Stimulated activated CD8-positive, alpha-beta memory T cell treated with anti-CD3 and anti-CD28 coated beads, Interleukin-2, amount 100 ng/mL, for 48 hours (primary cell): ENCODE measurements at regions not wholly inside any gene's neighbourhood (a gene's known extent, or its start where the extent isn't known, plus 50 kb on each side); places are given as distances from the start of the nearest gene placed in this dataset.

ENCODE experiments used
- DNase-seq, 2 donors: peaks; one replicate each; pipeline ENCODE4 v3.0.0-alpha.2; 2020; ENCODE audit warnings: low read depth in 2 of 2

DNA sequence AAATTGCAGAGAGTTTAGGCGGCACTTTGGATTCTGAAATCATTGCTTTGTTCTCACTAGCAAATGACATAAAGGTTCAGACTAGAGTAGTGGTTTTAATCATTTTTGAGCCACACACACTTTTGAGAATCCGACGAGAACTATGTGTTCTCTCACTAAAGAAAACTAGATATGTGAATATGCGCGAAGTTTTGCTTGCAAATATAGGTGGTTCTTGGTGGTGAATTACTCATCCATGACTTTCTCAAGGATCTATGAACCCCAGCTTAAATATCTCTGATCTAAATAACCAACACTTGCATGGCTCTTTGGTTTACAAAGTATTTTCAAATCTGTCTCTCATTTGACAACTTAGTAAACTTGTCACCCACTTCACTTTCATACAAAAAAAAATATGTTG is 54.8 kb downstream of the NOG start:
- no peak for DNase-seq

DNA sequence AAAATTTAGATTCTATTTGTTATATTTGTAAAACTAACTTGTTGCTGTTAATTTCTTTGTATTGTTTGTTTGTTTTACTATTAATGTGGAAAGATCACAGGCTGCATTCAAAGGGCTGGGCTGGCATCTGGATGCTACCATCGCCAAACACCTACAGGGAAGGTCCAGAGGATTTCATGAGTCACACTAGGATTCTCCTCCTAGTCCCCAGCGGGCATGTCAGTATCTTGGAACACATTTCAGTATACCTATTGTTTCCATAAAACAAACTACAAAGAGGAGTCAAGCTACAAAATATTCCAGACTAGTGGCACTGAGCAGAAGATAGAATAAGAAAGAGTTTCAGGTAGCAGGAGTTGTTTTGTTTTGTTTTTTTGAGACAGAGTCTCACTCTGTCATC is 55.3 kb downstream of the NOG start:
- DNase-seq: no peak

DNA sequence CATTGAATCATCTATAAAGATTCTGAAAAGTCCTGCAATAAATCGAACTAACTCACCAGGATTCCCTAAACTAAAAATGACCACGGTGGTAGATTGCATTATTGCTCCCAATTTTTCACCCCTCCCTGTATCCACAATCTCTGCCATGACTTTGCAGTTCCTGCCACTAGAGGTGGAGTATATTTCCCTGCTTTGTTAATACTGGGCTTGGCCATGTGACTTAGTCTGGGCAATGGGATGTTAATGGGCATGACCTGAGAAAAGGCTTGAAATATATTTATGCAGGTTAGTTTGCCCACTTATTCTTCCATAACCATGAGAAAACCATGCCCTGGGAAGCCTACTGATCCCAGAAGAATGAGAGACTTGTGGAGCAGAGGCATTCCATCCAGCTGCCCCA is 59.1 kb downstream of the NOG start:
- no peak for DNase-seq

DNA sequence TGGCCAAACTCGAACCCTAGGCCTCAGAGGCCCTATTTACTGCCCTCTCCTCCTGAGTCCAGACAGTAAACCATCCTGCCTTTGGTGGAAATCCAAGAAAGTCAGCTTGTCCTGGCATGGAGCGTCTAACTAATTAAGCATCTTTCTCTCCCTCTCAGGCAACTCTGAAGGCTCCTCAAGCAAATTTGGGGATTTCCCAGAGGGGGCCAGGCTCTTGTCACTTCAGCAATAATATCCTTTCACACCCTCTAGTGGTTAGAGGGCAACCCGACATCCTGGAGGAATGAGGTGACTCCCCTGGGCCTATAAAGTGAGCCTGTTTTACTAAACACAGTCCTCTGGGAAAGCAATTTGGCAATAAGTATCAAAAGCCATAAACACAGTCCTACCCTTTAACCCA is 60.4 kb downstream of the NOG start:
- peak; percentile 18 to 23 for DNase-seq

DNA sequence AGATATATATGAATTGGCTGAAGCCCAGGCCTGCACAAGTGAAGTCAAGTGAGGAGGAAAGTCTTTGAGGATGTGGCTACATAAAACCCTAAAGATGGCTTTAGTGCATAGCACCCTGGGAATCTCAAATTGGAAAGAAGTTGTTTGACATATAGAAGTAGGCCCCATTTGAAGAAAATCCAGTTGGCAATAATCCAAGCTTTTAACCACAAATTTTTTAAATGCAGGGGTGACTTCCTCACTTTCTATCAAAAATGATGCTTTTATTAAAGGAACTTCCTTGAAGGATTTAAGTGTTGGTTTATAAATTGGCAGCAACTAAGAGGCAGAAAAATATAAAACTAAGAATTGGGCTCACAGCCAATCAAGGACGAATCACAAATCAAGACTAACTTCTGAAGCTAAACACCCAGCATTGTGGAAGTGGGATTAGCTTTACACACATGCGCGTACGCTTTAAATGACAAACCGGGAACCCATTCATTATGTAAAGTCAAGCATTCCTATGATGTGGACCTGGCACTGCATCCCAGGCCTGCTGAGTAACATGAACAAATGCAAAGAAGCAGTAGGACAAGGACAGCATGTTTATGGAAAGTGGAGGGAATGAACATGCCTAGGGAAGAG is 63.3 kb downstream of the NOG start:
- DNase-seq: no peak

DNA sequence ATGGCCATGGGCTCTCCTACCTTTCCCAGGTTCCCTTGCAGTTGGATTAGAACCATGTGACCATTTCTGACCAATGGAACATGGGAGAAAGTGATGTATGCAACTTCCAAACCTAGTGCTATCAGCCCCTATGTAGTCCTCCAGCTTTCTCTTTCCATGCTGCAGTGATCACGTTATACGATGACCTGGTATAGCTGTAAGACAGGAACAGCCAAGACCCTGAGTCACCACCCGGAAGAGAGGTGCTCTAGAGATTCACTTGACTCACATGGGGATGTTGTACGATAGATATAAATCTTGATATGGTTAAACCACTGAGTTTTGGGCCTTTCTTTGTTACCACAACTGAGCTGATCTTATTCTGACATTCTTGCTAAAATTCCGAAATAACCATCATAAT is 65.1 kb downstream of the NOG start:
- no peak for DNase-seq

DNA sequence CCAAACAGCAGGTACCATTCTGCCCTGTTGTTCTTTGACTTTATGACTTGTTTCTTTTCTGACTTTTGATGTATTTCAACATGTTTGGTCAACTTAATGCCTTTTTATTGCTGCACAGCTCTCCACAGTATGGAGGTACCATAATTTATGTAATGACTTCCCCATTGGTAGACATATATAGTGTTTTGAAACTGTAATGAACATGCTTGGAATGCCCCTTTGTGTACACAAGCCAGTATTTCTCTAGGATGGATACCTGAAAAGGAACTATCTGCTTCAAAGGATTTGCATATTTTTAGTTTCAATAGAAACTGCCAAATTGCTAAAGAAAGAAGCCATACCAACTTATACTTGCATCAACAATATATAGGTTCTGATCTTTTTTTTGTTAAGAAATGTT is 66.1 kb downstream of the NOG start:
- DNase-seq: no peak

DNA sequence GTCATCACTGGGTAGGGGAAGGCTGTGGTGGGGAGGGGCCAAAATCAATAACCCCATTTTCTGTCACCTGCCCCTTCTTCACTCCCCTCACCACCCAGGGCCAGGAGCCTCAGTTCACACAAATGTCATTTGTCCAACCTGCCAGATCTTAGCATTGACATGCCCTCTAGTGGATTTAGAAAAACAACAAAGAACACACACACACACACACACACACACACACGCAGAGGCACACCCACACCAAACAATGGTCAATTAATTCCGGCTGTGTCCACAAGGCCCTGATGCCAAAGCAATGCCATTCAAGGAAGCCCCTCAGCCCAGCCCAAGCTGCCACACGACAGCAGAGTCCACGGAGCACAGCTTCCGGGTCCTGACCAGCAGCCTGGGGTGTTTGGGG is 68.4 kb downstream of the NOG start:
- DNase-seq: no peak

DNA sequence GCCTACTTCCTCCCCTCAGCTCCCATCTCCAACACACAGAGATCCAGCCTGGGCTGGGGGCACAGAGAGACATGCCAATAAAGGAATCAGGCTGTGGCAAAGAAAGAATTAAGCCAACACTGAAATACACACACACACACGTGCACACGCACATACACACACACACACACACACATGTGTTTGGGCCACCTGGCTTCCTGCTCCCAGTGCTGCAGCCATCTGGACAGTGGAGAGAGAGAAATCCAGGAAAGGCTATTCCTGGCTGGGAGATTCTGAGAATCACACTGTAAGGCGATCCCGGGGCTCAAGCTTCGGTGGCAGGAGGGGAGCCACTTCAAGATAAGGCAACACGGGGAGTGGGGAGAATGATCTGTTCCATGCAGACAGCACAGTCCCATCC is 72.4 kb downstream of the NOG start:
- no peak for DNase-seq

DNA sequence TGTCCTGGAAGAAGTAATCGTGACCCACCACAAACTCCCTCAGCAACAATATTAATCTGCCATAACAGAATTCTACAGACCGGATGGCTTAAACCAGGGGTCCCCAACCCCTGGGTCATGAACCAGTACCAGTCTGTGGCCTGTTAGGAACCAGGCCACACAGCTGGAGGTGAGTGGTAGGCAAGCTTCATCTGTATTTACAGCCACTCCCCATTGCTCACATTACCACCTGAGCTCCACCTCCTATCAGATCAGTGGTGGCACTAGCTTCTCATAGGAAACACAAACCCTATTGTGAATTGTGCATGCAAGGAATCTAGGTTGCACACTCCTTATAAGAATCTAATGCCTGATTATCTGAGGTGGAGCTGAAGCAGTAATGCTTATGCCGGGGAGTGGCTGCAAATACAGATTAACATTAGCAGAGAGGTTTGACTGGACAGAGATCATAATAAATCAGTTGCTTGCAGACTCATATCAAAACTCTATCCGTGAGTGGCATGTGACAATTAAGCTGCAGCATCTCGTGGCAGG is 74.5 kb downstream of the NOG start:
- no peak for DNase-seq

DNA sequence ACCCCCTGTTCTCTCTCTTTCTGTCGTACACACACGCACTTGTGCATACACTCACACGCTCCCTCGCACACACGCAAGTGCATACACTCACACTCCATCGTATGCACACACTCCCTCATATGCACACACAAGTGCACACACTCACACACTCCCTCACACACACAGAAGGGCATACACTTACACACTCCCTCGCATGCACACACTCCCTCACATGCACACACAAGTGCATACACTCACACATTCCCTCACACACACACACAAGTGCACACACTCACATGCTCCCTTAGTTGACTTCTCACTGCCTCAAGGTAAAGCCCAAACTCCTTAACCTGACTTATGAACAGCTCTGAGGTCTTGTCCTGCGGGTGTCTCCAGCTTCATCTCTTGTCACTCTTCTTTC is 78.7 kb downstream of the NOG start:
- no peak for DNase-seq

DNA sequence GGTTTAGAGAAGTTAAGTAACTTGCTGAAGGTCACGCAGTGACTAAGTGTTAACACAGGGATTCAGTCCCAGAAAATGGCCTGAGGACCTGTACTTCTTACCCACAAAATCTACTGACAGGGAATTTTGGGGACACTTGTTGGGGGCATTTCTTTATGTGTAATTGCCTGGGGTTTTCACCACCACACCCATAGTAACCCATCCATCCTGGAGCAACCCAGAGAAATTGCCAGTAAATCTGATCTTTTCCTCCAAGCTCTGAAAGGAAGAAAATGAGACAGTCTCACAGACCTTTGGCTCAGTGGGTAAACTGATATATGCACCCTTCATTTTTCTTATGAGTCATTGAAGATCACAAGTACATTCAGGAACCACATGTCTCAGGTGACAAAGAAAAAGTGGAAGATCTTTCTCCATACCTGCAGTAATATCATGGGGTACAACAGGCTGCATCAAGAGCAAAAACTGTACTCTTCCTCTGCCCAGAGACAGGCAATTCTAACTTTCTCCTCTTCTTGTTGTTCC is 81.0 kb downstream of the NOG start:
- DNase-seq: no peak

DNA sequence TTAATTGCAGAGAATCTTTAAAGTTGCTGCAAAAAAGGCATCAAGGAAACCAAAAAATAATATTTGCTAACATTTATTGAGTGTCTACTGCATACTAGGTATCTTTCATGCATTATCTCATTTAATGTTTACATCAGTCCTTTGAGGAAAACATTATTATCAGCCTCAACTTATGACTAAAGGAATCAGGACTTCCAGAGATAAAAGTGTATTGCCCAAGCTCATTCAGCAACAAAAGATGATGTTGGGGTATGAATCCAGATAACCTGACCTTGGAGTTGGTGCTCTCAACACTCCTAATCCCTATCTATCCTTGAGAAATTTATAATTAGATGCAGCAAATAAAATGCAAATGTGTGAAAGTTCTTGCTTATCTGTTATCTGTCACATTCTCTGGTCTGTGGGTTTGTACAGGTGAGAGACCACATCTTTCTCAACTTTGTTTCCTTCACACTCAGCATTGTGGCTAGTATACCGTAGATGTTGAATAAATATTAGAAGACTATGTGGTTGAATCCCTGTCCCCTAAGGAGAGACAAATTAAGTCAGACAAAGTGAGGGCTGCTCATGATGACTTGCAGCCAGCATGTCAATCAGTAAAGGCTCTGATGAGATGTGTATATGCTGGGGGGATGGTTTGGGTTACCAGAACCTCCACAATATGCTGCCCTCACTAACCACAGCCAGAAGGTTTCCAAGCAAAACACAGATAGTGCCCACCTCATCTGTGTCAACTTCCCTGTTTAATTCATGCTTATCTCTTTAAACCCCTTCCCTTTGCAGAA is 82.6 kb downstream of the NOG start:
- DNase-seq: no peak

DNA sequence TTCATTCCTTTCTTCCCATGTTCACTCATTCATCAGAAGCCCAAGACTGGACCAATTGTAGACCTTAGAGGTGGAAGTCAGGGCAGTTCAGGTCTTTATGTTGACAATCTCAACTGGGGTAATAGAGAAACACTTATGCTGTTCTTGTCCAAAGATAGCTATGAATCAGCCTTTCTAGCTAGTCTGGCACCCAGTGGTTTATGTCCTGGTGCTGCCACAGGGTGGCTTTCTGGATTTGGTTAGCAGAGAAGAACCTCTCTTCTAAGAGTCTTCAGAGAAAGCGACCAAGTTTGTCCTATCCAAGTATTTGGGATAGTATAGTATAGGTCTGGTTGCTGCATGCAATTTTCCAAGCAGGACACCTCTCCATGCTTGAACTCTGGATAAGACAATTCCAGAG is 83.3 kb downstream of the NOG start:
- DNase-seq: no peak

DNA sequence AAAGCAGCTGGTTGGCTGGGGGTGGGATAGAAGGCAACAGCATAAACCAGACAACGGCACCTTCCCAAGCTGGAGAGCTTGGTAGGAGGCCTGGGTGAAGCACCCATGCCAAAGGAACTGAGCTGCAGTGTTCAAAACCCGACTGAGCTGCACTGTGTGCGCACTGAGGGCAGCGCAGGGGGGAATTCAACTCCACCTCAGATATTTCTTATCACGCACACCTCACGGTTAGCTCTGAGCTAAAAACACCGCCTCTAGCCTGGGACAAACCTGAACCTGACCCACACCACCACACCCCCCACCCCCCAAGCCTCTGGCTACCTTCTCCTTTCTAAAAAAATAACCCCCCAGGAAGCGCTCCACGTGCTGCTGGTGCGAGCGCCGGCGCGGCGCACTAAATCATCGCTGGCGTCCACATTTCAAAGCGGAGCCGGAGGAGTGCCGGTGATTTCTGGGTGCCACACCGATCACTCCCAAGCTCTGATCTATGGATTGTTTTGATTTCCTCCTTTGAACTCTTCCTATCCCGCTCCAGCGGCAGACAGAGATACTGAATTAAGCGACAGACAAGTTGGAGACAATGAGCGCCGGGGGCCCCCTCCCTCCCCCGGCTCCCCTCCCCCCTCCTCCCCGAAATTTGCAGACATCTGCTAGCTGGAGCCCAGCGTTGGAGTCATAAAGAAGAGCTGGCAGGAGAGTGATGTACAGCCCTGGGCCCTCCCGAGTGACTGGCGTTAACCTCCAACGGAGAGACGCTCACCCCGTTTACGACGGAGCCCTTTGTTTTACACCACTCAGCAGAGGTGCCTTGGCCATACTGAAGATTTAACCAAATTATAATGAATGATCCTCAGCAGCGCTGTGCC is 85.0 kb downstream of the NOG start:
- no peak for DNase-seq

DNA sequence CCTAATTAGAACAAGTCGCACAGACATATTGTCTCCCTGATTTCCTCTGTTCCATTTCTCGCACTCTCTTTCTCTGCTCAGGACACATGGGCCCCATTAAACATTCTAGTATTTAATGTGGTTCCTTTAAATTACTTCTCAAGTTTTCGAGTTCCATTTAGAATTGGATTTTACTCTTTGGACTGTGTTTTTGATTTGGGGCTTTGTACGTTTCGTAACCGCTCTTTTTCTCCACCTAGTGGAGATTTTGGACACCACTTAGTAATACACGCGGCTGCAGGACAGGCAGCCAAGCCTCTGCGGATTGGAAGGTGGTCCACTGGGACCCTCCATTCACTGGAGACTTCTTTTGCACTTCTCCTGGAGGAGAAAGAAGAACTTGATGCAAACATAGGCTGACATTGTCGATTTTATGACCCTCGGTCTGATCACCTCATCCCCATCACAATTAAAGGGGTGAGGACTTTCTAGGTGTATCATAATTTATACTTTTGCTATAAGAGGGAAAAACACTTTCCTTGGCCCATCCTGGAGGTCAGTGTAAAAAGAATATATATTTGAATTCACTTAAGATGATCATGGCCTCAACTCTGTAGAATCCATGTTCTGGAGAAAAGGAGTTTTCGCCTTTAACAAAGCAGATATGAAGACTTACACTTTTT is 85.7 kb downstream of the NOG start:
- DNase-seq: no peak

DNA sequence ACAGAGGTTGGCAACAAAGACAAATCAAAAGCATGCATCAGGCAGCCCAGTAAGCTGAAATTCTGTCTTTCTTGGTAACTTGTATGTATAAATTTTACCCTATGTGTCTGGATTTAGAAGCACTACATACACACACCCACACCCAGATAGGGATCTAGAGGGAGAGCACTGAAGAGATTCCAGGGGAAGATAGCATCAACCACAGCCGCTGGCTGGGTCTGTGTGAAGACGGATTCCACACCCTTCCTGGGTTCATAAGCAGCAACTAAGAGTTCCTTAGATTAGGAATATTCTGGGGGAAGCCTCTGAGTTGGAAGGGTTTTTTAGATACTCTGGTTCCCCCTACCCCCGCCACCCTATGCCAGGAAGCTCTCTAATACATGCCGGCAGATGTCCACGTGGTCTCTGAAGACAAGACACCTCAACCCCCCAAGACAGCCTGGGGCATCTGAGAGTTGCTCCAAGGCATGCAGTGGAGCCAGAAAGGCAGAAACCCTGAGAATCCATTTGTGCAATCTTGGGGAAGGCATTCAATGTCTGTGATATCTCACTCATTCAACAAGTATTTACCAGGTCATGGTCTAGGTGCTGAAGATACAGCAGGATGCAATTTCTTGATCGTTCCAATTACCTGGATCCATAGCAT is 86.4 kb downstream of the NOG start:
- no peak for DNase-seq

DNA sequence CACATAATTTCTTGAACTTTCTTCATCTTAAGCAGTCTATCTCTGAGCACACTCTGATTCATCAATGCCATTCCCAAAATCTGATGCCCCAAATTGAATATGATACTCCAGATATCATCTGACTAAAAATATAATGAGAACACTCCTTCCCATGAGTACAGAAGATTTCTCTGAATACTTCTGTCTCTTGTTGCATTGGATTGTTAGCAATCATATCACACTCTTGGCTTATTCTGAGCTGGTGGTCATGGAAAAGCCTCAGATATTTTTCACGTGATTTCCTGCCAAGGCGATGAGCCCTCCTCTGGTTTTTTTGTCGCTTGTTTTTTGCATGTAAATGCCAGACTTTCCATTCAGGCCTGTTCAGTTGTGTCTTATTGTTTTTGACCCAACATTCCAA is 87.2 kb downstream of the NOG start:
- DNase-seq: no peak

DNA sequence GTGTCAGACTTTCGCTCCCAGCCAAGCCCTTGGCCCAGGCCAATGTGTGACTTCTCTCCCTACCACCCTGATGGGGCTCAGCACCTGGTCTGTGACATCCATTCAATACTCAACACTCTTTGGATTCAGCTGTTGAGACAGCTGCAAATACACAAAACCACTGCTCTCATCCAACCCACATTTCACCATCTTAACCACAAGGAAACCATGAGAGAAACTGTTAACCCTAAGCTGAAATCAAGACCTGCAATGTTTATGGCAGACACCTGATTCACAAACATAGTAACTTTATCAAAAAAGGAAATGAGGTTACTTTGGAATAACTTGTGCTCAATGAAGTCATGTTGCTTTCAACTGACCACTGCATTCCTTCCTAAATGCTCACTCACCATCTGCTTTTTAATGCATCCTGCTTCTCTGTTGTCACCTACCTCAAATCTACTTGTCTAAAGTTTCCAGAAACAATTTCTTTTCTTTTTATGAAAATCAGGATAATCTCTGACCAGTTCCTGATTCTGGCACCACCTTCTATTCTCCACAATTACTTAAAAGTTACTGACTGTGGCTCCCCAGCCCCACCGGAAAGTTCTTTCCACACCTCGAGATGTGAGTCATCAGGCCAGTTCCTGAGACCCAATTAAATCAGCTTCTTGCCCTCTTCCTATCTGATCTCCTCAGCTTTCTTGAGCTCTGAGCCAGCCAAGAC is 88.2 kb downstream of the NOG start:
- no peak for DNase-seq

DNA sequence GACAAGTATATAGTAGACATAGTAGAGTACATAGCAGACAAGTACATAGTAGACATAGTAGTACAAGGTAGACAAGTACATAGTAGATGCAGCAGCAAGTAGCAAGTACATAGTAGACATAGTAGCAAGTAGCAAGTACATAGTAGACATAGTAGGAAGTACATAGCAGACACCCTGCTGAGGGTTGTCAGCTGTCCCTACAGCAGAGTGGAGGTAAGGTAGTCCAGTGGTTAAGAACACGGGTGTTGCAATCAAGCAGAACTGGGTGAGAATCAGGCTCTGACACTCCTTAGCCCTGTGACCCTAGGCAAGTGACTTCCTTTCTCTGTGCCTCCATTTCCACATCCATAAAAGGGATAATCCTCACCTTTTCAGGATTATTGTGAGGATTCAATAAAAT is 94.7 kb downstream of the NOG start:
- no peak for DNase-seq
